ENCODE measurements at regions not wholly inside any gene's neighbourhood (a gene's known extent, or its start where the extent isn't known, plus 50 kb on each side); places are given as distances from the start of the nearest gene placed in this dataset.

- Histone ChIP-seq H3K36me3 (ENCODE audit: control insufficient read depth, insufficient read depth, low read length) (no peaks in the 10 kb centered on the region), H3K4me3 (ENCODE audit: low read depth, low read length) (no peak overlapping the region), H3K27me3 (ENCODE audit: control insufficient read depth, insufficient read depth, low read length) (peaks cover 2% of the 10 kb centered on the region)
- TF ChIP-seq, protein P1, sequence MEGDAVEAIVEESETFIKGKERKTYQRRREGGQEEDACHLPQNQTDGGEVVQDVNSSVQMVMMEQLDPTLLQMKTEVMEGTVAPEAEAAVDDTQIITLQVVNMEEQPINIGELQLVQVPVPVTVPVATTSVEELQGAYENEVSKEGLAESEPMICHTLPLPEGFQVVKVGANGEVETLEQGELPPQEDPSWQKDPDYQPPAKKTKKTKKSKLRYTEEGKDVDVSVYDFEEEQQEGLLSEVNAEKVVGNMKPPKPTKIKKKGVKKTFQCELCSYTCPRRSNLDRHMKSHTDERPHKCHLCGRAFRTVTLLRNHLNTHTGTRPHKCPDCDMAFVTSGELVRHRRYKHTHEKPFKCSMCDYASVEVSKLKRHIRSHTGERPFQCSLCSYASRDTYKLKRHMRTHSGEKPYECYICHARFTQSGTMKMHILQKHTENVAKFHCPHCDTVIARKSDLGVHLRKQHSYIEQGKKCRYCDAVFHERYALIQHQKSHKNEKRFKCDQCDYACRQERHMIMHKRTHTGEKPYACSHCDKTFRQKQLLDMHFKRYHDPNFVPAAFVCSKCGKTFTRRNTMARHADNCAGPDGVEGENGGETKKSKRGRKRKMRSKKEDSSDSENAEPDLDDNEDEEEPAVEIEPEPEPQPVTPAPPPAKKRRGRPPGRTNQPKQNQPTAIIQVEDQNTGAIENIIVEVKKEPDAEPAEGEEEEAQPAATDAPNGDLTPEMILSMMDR (IDR thresholded peaks at IDR 0.05; ENCODE audit: insufficient read depth, low read length, poor library complexity, severe bottlenecking): no peak
- DNase-seq (ENCODE audit: low read depth): peak; percentile 26
Measured at GRCh38 chr20:48051794-48052474, 266.7 kb upstream of the SULF2 start.

- Histone ChIP-seq H3K27me3 (ENCODE audit: control insufficient read depth, insufficient read depth, low read length) (no peaks in the 10 kb centered on the region), H3K4me3 (ENCODE audit: low read depth, low read length) (no peak overlapping the region), H3K36me3 (ENCODE audit: control insufficient read depth, insufficient read depth, low read length) (no peaks in the 10 kb centered on the region)
- TF ChIP-seq, protein P1 (IDR thresholded peaks at IDR 0.05; ENCODE audit: insufficient read depth, low read length, poor library complexity, severe bottlenecking): no peak
- no peak for DNase-seq (ENCODE audit: low read depth)
Measured at GRCh38 chr20:48049641-48050040, 264.4 kb upstream of the SULF2 start.

GRCh38 chr20:48049171-48049570, 263.9 kb upstream of the SULF2 start:
- no peak overlapping the region for H3K4me3 ChIP-seq (ENCODE audit: low read depth, low read length)
- no peaks in the 10 kb centered on the region for H3K27me3 ChIP-seq (ENCODE audit: control insufficient read depth, insufficient read depth, low read length)
- no peaks in the 10 kb centered on the region for H3K36me3 ChIP-seq (ENCODE audit: control insufficient read depth, insufficient read depth, low read length)
- DNase-seq (ENCODE audit: low read depth): no peak
- TF ChIP-seq, protein P1 (IDR thresholded peaks at IDR 0.05; ENCODE audit: insufficient read depth, low read length, poor library complexity, severe bottlenecking): no peak

DNA sequence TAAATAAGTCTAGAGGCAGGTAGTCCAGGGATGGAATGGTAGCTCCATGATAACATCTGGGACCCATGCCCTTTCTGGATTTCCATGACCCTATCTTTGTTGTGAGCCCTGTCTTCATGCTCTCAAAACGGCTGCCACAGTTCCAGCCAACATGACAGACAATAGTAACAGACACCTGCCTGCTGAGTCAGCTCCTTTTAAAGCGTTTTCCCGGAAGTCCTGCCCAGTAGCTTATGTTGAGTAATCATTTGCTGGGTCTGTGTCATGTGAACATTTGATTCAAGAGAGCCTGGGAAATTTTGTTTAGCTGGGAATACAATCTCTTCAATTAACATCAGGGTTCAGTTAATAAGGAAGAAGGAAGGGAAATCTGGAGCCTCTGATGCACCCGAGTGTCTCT, 262.2 kb upstream of the SULF2 start:
- TF ChIP-seq, protein P1 (IDR thresholded peaks at IDR 0.05; ENCODE audit: insufficient read depth, low read length, poor library complexity, severe bottlenecking): no peak
- Histone ChIP-seq H3K36me3 (ENCODE audit: control insufficient read depth, insufficient read depth, low read length) (no peaks in the 10 kb centered on the region), H3K27me3 (ENCODE audit: control insufficient read depth, insufficient read depth, low read length) (no peaks in the 10 kb centered on the region), H3K4me3 (ENCODE audit: low read depth, low read length) (no peak overlapping the region)
- no peak for DNase-seq (ENCODE audit: low read depth)

GRCh38 chr20:48042628-48043027, 257.3 kb upstream of the SULF2 start:
- TF ChIP-seq, protein P1 (IDR thresholded peaks at IDR 0.05; ENCODE audit: insufficient read depth, low read length, poor library complexity, severe bottlenecking): no peak

More at GRCh38 chr20:48042628-48043027, 257.3 kb upstream of the SULF2 start:
- no peaks in the 10 kb centered on the region for H3K36me3 ChIP-seq (ENCODE audit: control insufficient read depth, insufficient read depth, low read length)
- no peak overlapping the region for H3K4me3 ChIP-seq (ENCODE audit: low read depth, low read length)
- peaks cover 2% of the 10 kb centered on the region for H3K27me3 ChIP-seq (ENCODE audit: control insufficient read depth, insufficient read depth, low read length)
- no peak for DNase-seq (ENCODE audit: low read depth)
